ENCODE measurements at regions not wholly inside any gene's neighbourhood (a gene's known extent, or its start where the extent isn't known, plus 50 kb on each side); places are given as distances from the start of the nearest gene placed in this dataset.

DNA sequence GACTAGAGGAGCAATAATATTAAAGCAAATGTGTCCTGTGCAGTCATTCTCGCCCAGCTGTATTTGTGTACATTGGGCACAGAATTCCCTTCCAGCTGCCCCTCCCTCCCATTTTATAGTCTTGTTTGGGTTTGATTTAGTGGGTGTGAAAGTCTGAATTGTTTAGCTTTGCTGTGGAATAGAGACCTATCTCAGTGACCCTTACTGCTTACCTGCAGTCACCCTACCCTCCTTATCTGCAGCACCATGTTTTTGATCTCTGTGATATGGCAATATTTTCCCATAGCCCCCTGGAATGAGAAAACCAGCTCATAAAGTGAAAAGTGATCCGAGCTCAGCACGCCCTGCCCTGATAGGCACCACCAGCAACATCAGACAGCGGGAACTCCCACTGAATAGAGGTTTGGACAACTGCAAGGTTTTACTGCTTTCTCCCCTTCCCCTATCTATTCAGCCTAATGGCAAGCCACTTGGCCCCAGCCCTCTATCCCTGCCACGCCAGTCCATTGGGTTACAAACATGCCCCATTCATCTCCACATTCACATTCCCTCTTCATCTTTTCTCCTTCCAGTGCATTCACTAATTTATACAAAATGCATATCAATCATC is 199.0 kb downstream of the ETS1 start:
- Histone ChIP-seq H3K9me3 (ENCODE audit: insufficient read depth, low read length) (no peaks in the 10 kb centered on the region), H3K27me3 (ENCODE audit: insufficient read depth, insufficient read length) (no peaks in the 10 kb centered on the region), H3K4me1 (ENCODE audit: insufficient read depth, insufficient read length) (no peaks in the 10 kb centered on the region), H3K4me3 (ENCODE audit: insufficient read length, low read depth) (no peak overlapping the region), H3K9ac (ENCODE audit: insufficient read length, low read depth) (no peak overlapping the region), H3K36me3 (ENCODE audit: insufficient read depth, insufficient read length, low read length) (no peaks in the 10 kb centered on the region)
- TF ChIP-seq SUZ12 (IDR thresholded peaks at IDR 0.05; ENCODE audit: extremely low read depth, insufficient read depth, insufficient read length) (no peak), YY1 (IDR thresholded peaks at IDR 0.05; ENCODE audit: insufficient read depth, insufficient read length) (no peak), ZNF274 (IDR thresholded peaks at IDR 0.05; ENCODE audit: low read depth, low read length) (no peak)
- no peak for DNase-seq (ENCODE audit: low read depth, low spot score)

DNA sequence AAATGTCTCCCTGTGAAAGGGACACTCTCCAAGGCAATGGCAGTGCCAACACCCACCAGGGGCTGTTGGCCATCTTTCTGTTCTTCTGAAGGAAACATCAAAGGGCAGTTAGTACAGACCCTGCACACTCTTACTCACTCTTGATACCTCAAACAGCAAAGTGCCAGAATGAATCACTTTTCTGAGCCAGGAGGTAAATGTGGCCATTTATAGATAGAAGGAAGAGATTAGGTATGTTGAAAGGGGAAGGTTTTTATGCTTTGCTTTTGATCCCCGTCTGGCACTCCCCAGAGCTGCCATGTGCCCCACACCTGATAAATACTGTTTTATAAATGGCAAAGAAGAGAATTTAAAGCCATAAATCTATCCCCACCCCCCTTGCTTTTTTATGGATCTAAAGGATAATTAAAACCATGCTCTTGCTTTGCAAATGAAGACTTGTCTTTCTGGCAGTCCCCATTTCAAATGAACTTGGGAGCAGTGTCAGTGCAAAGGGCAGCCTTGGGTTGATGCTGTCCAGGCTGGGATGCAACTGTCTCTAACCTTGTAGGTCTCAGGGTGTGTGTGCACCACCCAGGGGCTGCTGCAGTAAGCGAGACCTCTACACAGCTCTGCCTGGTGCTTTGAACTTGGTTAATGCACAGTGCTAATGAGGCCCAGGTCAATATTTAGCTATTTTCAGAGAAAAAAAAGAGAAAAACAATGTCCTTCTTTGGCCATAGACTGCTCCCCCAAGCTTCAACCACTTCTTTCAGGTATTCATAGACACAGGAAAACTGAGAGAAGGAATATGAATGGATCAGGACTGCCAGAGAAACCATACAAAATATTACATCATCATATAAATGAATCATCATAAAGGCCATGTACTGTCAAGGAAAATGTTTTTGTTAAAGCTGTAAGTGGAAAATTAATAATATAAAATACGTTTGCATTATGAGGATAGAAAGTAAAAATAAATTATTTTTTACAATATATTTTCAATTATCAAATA is 207.5 kb downstream of the ETS1 start:
- Histone ChIP-seq H3K4me1 (ENCODE audit: insufficient read depth, insufficient read length) (no peaks in the 10 kb centered on the region), H3K9me3 (ENCODE audit: insufficient read depth, low read length) (no peaks in the 10 kb centered on the region), H3K27me3 (ENCODE audit: insufficient read depth, insufficient read length) (no peaks in the 10 kb centered on the region), H3K4me3 (ENCODE audit: insufficient read length, low read depth) (no peak overlapping the region), H3K36me3 (ENCODE audit: insufficient read depth, insufficient read length, low read length) (no peaks in the 10 kb centered on the region), H3K9ac (ENCODE audit: insufficient read length, low read depth) (no peak overlapping the region)
- DNase-seq (ENCODE audit: low read depth, low spot score), result no peak
- TF ChIP-seq SUZ12 (IDR thresholded peaks at IDR 0.05; ENCODE audit: extremely low read depth, insufficient read depth, insufficient read length) (no peak), ZNF274 (IDR thresholded peaks at IDR 0.05; ENCODE audit: low read depth, low read length) (no peak), YY1 (IDR thresholded peaks at IDR 0.05; ENCODE audit: insufficient read depth, insufficient read length) (no peak)

DNA sequence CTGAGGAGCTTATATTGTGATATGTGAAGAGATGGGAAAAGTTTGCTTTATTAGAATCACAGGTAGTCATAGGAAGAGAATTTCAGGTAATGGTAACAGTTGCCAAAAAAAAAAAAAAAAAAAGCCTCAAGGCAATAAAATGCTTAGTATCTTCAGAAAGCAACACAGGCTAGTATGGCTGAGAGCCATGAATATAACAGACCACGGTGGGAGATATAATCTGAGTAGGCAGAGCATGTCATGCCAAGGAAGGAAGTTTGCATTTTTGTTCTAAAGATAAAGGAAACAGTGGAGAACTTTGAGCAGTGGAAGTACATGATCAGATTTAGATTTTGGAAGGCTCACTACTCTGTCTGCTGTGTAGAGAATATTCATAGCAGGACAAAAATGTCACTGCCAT is 211.4 kb downstream of the ETS1 start:
- Histone ChIP-seq H3K27me3 (ENCODE audit: insufficient read depth, insufficient read length) (no peaks in the 10 kb centered on the region), H3K4me3 (ENCODE audit: insufficient read length, low read depth) (no peak overlapping the region), H3K9ac (ENCODE audit: insufficient read length, low read depth) (no peak overlapping the region), H3K36me3 (ENCODE audit: insufficient read depth, insufficient read length, low read length) (no peaks in the 10 kb centered on the region), H3K9me3 (ENCODE audit: insufficient read depth, low read length) (no peaks in the 10 kb centered on the region), H3K4me1 (ENCODE audit: insufficient read depth, insufficient read length) (no peaks in the 10 kb centered on the region)
- no peak for DNase-seq (ENCODE audit: low read depth, low spot score)
- TF ChIP-seq SUZ12 (IDR thresholded peaks at IDR 0.05; ENCODE audit: extremely low read depth, insufficient read depth, insufficient read length) (no peak), ZNF274 (IDR thresholded peaks at IDR 0.05; ENCODE audit: low read depth, low read length) (no peak), YY1 (IDR thresholded peaks at IDR 0.05; ENCODE audit: insufficient read depth, insufficient read length) (no peak)

DNA sequence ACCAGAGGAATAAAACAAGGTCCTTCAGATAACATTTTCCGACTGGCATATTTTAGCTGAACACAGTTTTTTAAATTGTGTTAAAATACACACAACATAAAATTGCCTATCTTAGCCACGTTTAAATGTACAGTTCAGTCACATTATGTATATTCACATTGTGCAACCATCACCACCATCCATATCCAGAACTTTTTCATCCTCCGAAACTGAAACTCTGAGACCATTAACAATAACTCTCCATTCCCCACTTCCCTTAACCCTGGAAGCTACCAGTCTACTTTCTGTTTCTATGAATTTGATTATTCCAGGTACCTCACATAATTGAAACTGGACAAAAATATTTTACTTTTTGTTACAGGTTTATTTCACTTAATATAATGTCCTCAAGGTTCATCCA is 213.3 kb downstream of the ETS1 start:
- H3K9ac ChIP-seq (ENCODE audit: insufficient read length, low read depth), result no peak overlapping the region
- TF ChIP-seq ZNF274 (IDR thresholded peaks at IDR 0.05; ENCODE audit: low read depth, low read length) (no peak), YY1 (IDR thresholded peaks at IDR 0.05; ENCODE audit: insufficient read depth, insufficient read length) (no peak), SUZ12 (IDR thresholded peaks at IDR 0.05; ENCODE audit: extremely low read depth, insufficient read depth, insufficient read length) (no peak)
- H3K36me3 ChIP-seq (ENCODE audit: insufficient read depth, insufficient read length, low read length), result no peaks in the 10 kb centered on the region
- H3K9me3 ChIP-seq (ENCODE audit: insufficient read depth, low read length), result no peaks in the 10 kb centered on the region
- no peaks in the 10 kb centered on the region for H3K4me1 ChIP-seq (ENCODE audit: insufficient read depth, insufficient read length)
- H3K27me3 ChIP-seq (ENCODE audit: insufficient read depth, insufficient read length), result no peaks in the 10 kb centered on the region
- no peak overlapping the region for H3K4me3 ChIP-seq (ENCODE audit: insufficient read length, low read depth)
- DNase-seq (ENCODE audit: low read depth, low spot score), result no peak

DNA sequence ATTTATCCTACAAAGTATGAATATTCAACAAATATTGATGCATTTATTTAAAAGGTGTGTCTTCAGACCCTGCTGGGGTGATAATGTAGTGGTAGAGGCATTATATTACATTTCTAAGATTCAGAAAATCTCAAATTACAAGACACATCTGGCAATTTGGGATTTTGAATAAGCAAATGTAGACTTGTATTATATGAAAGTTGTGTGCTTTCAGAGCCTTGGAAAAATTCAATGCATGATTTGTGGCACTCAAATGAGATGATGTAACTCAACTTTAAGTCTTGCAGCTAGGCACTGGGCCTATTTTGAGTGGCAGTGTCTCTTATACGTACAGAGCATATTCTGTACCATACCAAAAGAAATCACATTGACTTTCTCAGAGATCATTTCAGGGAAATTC is 214.4 kb downstream of the ETS1 start:
- DNase-seq (ENCODE audit: low read depth, low spot score), result no peak
- no peaks in the 10 kb centered on the region for H3K4me1 ChIP-seq (ENCODE audit: insufficient read depth, insufficient read length)
- no peaks in the 10 kb centered on the region for H3K9me3 ChIP-seq (ENCODE audit: insufficient read depth, low read length)
- H3K27me3 ChIP-seq (ENCODE audit: insufficient read depth, insufficient read length), result no peaks in the 10 kb centered on the region
- no peak overlapping the region for H3K4me3 ChIP-seq (ENCODE audit: insufficient read length, low read depth)
- no peak overlapping the region for H3K9ac ChIP-seq (ENCODE audit: insufficient read length, low read depth)
- H3K36me3 ChIP-seq (ENCODE audit: insufficient read depth, insufficient read length, low read length), result no peaks in the 10 kb centered on the region
- no peak for TF ChIP-seq YY1 (IDR thresholded peaks at IDR 0.05; ENCODE audit: insufficient read depth, insufficient read length)
- TF ChIP-seq ZNF274 (IDR thresholded peaks at IDR 0.05; ENCODE audit: low read depth, low read length), result no peak
- no peak for TF ChIP-seq SUZ12 (IDR thresholded peaks at IDR 0.05; ENCODE audit: extremely low read depth, insufficient read depth, insufficient read length)

DNA sequence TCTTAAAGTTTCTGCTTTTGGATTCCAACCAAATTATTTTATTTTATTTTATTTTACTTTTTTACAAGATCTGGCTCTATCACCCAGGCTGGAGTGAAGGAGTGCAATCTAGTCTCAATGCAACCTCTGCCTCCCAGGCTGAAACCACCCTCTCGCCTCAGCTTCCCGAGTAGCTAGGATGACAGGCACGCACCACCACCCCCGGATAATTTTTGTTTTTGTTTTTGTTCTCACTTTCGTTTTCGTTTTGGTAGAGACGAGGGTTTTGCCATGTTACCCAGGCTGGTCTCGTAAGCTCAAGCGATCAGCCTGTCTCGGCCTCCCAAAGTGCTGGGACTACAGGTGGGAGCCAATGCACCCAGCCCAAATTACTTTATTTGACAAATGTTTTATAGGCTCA is 219.8 kb downstream of the ETS1 start:
- no peak overlapping the region for H3K9ac ChIP-seq (ENCODE audit: insufficient read length, low read depth)
- no peak overlapping the region for H3K4me3 ChIP-seq (ENCODE audit: insufficient read length, low read depth)

DNA sequence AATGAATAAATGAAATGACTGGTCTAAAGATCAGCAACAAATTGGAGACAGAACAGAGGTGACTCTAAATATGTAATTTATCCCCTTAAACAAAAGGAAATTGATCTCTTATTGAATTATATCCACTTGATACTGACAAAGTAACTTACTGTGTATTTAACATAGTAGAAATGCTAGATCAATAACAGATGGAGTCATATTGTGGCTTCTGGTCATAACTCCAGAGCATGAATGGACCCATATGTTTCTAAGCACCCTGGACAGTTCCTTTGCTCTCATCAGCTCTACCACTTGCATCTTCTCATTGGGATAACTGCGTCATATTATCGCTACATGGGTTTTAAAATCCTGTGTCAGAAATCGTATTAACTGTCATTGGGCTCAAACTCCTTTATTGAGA is 222.3 kb downstream of the ETS1 start:
- no peaks in the 10 kb centered on the region for H3K27me3 ChIP-seq (ENCODE audit: insufficient read depth, insufficient read length)
- no peaks in the 10 kb centered on the region for H3K36me3 ChIP-seq (ENCODE audit: insufficient read depth, insufficient read length, low read length)
- H3K4me3 ChIP-seq (ENCODE audit: insufficient read length, low read depth), result no peak overlapping the region
- TF ChIP-seq YY1 (IDR thresholded peaks at IDR 0.05; ENCODE audit: insufficient read depth, insufficient read length), result no peak
- no peak for TF ChIP-seq SUZ12 (IDR thresholded peaks at IDR 0.05; ENCODE audit: extremely low read depth, insufficient read depth, insufficient read length)
- no peaks in the 10 kb centered on the region for H3K4me1 ChIP-seq (ENCODE audit: insufficient read depth, insufficient read length)
- no peaks in the 10 kb centered on the region for H3K9me3 ChIP-seq (ENCODE audit: insufficient read depth, low read length)
- DNase-seq (ENCODE audit: low read depth, low spot score), result no peak
- H3K9ac ChIP-seq (ENCODE audit: insufficient read length, low read depth), result no peak overlapping the region

More for the DNA sequence above, 219.8 kb downstream of the ETS1 start:
- TF ChIP-seq SUZ12 (IDR thresholded peaks at IDR 0.05; ENCODE audit: extremely low read depth, insufficient read depth, insufficient read length) (no peak), ZNF274 (IDR thresholded peaks at IDR 0.05; ENCODE audit: low read depth, low read length) (no peak), YY1 (IDR thresholded peaks at IDR 0.05; ENCODE audit: insufficient read depth, insufficient read length) (no peak)
- Histone ChIP-seq H3K27me3 (ENCODE audit: insufficient read depth, insufficient read length) (no peaks in the 10 kb centered on the region), H3K4me1 (ENCODE audit: insufficient read depth, insufficient read length) (no peaks in the 10 kb centered on the region), H3K9me3 (ENCODE audit: insufficient read depth, low read length) (no peaks in the 10 kb centered on the region), H3K36me3 (ENCODE audit: insufficient read depth, insufficient read length, low read length) (no peaks in the 10 kb centered on the region)
- DNase-seq (ENCODE audit: low read depth, low spot score), result no peak
